Liver (tissue), 8 donors: ENCODE measurements at regions not wholly inside any gene's neighbourhood (a gene's known extent, or its start where the extent isn't known, plus 50 kb on each side); places are given as distances from the start of the nearest gene placed in this dataset.

Experiments used
- DNase-seq: peaks from one replicate; pipeline ENCODE4 v3.0.0-alpha.2; 2017; ENCODE audit warnings: low spot score
- H3K27ac ChIP-seq, 2 donors: one replicate each; pipeline ENCODE4 v1.7.0; 2013; ENCODE audit warnings: inconsistent platforms in 2 of 2, low read length in 2 of 2, control low read depth in 1 of 2, low read depth in 1 of 2, mild to moderate bottlenecking in 1 of 2
- H3K27me3 ChIP-seq, 4 donors: one replicate each; pipeline versions ENCODE4 v1.6.1 to v1.7.0; 2013; ENCODE audit warnings: low read length in 3 of 4, inconsistent platforms in 1 of 4, mild to moderate bottlenecking in 1 of 4, moderate library complexity in 1 of 4; ENCODE audit not compliant: control insufficient read depth in 4 of 4, insufficient read depth in 4 of 4
- H3K36me3 ChIP-seq, 4 donors: one replicate each; pipeline versions ENCODE4 v1.6.1 to v1.7.0; 2013; ENCODE audit warnings: low read length in 3 of 4, mild to moderate bottlenecking in 3 of 4, low read depth in 1 of 4, moderate library complexity in 1 of 4; ENCODE audit not compliant: control insufficient read depth in 4 of 4, insufficient read depth in 3 of 4
- H3K4me1 ChIP-seq, 4 donors: one replicate each; pipeline versions ENCODE4 v1.6.1 to v1.7.0; 2013; ENCODE audit warnings: low read length in 3 of 4, mild to moderate bottlenecking in 3 of 4, moderate library complexity in 1 of 4; ENCODE audit not compliant: control insufficient read depth in 4 of 4, insufficient read depth in 4 of 4
- H3K4me3 ChIP-seq, 3 donors: one replicate each; pipeline versions ENCODE4 v1.6.1 to v1.7.0; 2013; ENCODE audit warnings: low read length in 3 of 3, control low read depth in 1 of 3, low read depth in 1 of 3, mild to moderate bottlenecking in 1 of 3
- H3K9ac ChIP-seq, 2 donors: one replicate each; pipeline ENCODE4 v1.7.0; 2013; ENCODE audit warnings: low read length in 2 of 2, mild to moderate bottlenecking in 2 of 2, moderate library complexity in 2 of 2, control low read depth in 1 of 2, low read depth in 1 of 2
- H3K9me3 ChIP-seq, 4 donors: one replicate each; pipeline versions ENCODE4 v1.6.1 to v1.7.0; 2013; ENCODE audit warnings: low read length in 3 of 4; ENCODE audit not compliant: control insufficient read depth in 4 of 4
- EGR1 ChIP-seq, 2 donors: IDR thresholded peaks; 2 replicates each; pipeline ENCODE4 v1.6.1; 2016 to 2018; ENCODE audit warnings: antibody characterized with exemption in 2 of 2, low read depth in 2 of 2
- FOXA1 ChIP-seq: IDR thresholded peaks from 2 replicates; pipeline ENCODE4 v1.6.1; 2016; ENCODE audit warnings: antibody characterized with exemption
- FOXA2 ChIP-seq: IDR thresholded peaks from 2 replicates; pipeline ENCODE4 v1.6.1; 2016; ENCODE audit warnings: antibody characterized with exemption
- HNF4A ChIP-seq, 2 donors: conservative IDR thresholded peaks; 2 replicates each; pipeline ENCODE4 v1.6.1; 2016; ENCODE audit warnings: antibody characterized with exemption in 2 of 2, mild to moderate bottlenecking in 2 of 2
- HNF4G ChIP-seq: IDR thresholded peaks from 2 replicates; pipeline ENCODE4 v1.6.1; 2016; ENCODE audit warnings: antibody characterized with exemption
- RAD21 ChIP-seq, 2 donors: IDR thresholded peaks; 2 replicates each; pipeline ENCODE4 v1.6.1; 2016; ENCODE audit warnings: antibody characterized with exemption in 2 of 2, mild to moderate bottlenecking in 2 of 2
- RXRA ChIP-seq, 2 donors: IDR thresholded peaks; 2 replicates each; pipeline ENCODE4 v1.6.1; 2017 to 2018; ENCODE audit warnings: antibody characterized with exemption in 2 of 2, mild to moderate bottlenecking in 1 of 2
- SP1 ChIP-seq: IDR thresholded peaks from 2 replicates; pipeline ENCODE4 v1.6.1; 2018; ENCODE audit warnings: antibody characterized with exemption, mild to moderate bottlenecking
- YY1 ChIP-seq: IDR thresholded peaks from 2 replicates; pipeline ENCODE4 v1.6.1; 2016; ENCODE audit warnings: antibody characterized with exemption, mild to moderate bottlenecking
- WGBS: extraction: QIAGEN DNeasy Blood & Tissue Kit; methylation state at CpG from one replicate; pipeline ENCODE4 v1.1.7; 2013; 5-methylcytosine and 5-hydroxymethylcytosine counted together
- TF ChIP-seq, protein P1 (sequence below): fragments of 150-350 bp; IDR thresholded peaks from 2 replicates; pipeline ENCODE4 v1.5.1; 2017; ENCODE audit warnings: improper control_type of control experiment, low read depth, low read length; ENCODE audit not compliant: missing input control
- TF ChIP-seq, protein P2 (sequence below): IDR thresholded peaks from 2 replicates; pipeline ENCODE4 v1.6.1; 2016; ENCODE audit warnings: antibody characterized with exemption
- TF ChIP-seq, protein P3 (sequence below): IDR thresholded peaks from 2 replicates; pipeline ENCODE4 v1.6.1; 2016; ENCODE audit warnings: antibody characterized with exemption
- TF ChIP-seq, protein P4 (sequence below): IDR thresholded peaks from 2 replicates; pipeline ENCODE4 v1.6.1; 2016; ENCODE audit warnings: antibody characterized with exemption
- donor health status: healthy.
- donor health status: healthy.
- donor health status: healthy.
- donor health status: healthy.
- donor health status: healthy.

DNA sequence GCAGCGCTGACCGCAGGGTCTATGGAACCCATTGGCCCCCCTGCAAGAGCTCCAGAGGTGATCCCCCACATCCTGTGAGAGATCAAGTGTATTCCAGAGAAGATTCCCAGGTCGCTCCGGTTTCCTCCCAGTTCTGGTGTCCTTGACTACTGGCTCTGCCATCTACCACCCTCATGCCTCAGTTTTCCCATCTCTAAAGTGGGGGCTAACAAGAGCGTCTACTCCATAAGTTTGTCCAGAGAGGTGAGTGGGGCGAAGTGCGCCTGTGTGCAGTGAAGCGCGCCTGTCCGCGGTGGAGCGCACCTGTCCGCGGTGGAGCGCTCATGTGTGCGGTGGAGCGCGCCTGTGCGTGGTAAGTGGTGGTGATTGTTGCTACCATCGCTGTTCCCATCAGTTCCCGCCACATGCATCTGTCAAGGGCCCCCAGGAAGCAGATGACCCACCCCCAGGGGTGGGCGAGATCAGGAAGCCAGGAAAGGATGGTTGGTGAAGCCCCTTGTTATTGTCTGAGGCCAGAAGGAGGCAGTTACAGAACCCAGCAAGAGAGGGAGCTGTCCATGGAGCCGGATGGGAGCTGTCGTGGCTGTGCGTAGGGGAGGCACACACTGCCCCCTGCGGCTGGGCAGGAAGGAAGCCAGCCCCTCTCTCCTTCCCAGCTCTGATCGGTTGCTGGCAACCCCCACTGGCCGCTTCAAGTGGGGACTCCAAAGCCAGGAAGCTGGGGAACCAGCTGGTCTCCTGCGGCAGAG, 73.2 kb upstream of the FGF3 start:
- Histone ChIP-seq H3K27ac (peak overlapping the region in 1 of 2 donors; percentile 57), H3K9ac (no peak overlapping the region), H3K36me3 (no peaks in the 10 kb centered on the region), H3K4me3 (no peak overlapping the region), H3K9me3 (no peaks in the 10 kb centered on the region), H3K4me1 (peaks cover 20 to 36% (median 26%) of the 10 kb centered on the region in 4 donors), H3K27me3 (no peaks in the 10 kb centered on the region)
- 82% methylated on average over 29 of the region's 29 CpGs for WGBS
- TF ChIP-seq, protein P1, sequence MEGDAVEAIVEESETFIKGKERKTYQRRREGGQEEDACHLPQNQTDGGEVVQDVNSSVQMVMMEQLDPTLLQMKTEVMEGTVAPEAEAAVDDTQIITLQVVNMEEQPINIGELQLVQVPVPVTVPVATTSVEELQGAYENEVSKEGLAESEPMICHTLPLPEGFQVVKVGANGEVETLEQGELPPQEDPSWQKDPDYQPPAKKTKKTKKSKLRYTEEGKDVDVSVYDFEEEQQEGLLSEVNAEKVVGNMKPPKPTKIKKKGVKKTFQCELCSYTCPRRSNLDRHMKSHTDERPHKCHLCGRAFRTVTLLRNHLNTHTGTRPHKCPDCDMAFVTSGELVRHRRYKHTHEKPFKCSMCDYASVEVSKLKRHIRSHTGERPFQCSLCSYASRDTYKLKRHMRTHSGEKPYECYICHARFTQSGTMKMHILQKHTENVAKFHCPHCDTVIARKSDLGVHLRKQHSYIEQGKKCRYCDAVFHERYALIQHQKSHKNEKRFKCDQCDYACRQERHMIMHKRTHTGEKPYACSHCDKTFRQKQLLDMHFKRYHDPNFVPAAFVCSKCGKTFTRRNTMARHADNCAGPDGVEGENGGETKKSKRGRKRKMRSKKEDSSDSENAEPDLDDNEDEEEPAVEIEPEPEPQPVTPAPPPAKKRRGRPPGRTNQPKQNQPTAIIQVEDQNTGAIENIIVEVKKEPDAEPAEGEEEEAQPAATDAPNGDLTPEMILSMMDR: no peak
- TF ChIP-seq RAD21 (IDR thresholded peaks at IDR 0.05) (no peak), YY1 (no peak)
- DNase-seq: no peak

DNA sequence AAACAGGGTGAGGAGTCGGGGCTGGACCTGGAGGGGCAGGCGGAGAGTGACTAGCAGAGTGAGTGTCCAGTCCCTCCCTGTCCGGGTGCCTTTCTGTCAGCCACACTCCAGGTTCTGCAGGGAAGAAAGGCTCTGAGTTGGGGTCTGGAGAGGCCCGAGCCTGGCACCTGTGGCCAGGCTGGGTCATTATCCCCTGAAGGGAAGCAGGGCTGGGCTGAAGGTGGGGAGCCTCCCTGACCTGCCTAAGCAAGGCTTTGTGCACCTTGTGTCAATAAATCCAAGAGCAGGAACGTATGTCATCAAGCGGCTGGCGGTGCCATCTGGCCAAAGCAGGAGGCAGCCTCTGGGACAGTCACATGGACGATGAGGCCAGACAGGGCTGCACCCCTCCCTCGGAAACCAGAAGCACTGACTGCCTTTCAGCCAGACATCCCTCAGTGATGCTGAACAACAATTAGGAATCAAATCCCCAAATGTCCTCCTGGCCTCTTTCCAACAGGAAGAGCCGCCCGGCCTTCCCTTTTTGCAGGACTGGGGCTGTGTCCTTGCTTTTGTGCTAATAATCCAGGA, 73.9 kb upstream of the FGF3 start:
- H3K9ac ChIP-seq: no peak overlapping the region
- H3K4me3 ChIP-seq: no peak overlapping the region
- no peaks in the 10 kb centered on the region for H3K27me3 ChIP-seq
- H3K27ac ChIP-seq: no peak overlapping the region
- TF ChIP-seq, protein P1: no peak
- TF ChIP-seq, protein P2, sequence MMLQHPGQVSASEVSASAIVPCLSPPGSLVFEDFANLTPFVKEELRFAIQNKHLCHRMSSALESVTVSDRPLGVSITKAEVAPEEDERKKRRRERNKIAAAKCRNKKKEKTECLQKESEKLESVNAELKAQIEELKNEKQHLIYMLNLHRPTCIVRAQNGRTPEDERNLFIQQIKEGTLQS: no peak
- peak; percentile 17 to 61 for TF ChIP-seq RXRA (IDR thresholded peaks at IDR 0.05)
- no peak for TF ChIP-seq FOXA1
- no peak for TF ChIP-seq HNF4G
- no peak for TF ChIP-seq EGR1 (IDR thresholded peaks at IDR 0.05; ENCODE audit: low read depth in 2 of 2)
- TF ChIP-seq, protein P3, sequence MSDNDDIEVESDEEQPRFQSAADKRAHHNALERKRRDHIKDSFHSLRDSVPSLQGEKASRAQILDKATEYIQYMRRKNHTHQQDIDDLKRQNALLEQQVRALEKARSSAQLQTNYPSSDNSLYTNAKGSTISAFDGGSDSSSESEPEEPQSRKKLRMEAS: no peak
- TF ChIP-seq YY1: no peak
- TF ChIP-seq, protein P4, sequence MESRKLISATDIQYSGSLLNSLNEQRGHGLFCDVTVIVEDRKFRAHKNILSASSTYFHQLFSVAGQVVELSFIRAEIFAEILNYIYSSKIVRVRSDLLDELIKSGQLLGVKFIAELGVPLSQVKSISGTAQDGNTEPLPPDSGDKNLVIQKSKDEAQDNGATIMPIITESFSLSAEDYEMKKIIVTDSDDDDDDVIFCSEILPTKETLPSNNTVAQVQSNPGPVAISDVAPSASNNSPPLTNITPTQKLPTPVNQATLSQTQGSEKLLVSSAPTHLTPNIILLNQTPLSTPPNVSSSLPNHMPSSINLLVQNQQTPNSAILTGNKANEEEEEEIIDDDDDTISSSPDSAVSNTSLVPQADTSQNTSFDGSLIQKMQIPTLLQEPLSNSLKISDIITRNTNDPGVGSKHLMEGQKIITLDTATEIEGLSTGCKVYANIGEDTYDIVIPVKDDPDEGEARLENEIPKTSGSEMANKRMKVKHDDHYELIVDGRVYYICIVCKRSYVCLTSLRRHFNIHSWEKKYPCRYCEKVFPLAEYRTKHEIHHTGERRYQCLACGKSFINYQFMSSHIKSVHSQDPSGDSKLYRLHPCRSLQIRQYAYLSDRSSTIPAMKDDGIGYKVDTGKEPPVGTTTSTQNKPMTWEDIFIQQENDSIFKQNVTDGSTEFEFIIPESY: no peak
- peak; percentile 7 for TF ChIP-seq SP1
- TF ChIP-seq FOXA2: no peak
- TF ChIP-seq HNF4A (conservative IDR thresholded peaks at IDR 0.05): no peak
- no peaks in the 10 kb centered on the region for H3K9me3 ChIP-seq
- 38% methylated on average over 11 of the region's 11 CpGs for WGBS
- no peak for DNase-seq
- H3K4me1 ChIP-seq: peaks cover 20 to 36% (median 26%) of the 10 kb centered on the region in 4 donors
- no peaks in the 10 kb centered on the region for H3K36me3 ChIP-seq
